DMS153 (cell line): ENCODE measurements at regions not wholly inside any gene's neighbourhood (a gene's known extent, or its start where the extent isn't known, plus 50 kb on each side); places are given as distances from the start of the nearest gene placed in this dataset.

ENCODE experiments used
- DNase-seq: peaks from one replicate; lab custom pipeline; 2025; lab: John Stamatoyannopoulos, UW

- no peak for DNase-seq
Measured at GRCh38 chr2:158905784-158906183, 62.7 kb upstream of the TANC1 start.

DNA sequence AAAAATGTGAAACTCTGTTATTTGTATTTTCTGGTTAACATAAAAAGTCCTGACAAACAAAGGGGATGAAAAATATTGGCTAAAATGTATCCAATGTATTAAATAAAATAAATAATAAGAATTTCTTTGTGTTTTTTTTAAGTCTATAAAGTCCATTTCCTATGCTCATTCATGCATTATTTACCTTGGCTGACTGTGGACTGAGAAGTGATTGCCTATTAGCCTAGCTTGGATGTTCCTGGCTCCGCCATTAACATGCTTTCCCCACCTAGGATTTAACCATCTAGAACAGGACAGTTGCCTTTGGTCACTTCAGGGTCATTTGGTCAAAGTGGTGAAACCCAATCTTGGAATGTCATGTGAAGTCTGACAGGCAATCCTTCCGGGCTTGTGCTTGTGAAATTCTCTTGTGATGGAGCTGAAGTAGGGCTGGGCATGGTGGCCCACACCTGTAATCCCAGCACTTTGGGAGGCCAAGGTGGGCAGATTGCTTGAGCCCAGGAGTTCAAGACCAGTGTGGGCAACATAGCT, 60.4 kb upstream of the TANC1 start:
- DNase-seq, result no peak

- no peak for DNase-seq
Measured at GRCh38 chr2:158912112-158912511, 56.3 kb upstream of the TANC1 start.

- no peak for DNase-seq
Measured at GRCh38 chr2:158912765-158913164, 55.7 kb upstream of the TANC1 start.

- no peak for DNase-seq
Measured at GRCh38 chr2:158914066-158914465, 54.4 kb upstream of the TANC1 start.

DNA sequence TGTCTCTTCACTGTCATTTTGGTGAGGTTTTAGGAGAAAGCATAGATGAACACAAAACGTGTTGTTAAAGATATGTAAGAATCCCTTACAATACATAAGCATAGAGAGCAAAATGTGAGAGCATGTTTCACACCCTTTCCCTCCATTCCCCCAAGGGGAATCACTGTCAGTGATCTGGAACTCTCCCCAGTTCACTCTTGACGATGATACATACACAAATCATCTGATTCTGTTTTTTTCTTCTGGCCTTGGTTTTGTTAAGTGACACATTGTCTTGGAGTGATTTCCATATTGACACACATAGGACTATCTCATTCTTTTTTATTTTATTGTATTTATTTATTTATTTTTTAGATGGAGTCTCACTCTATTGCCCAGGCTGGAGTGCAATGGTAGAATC, 53.7 kb upstream of the TANC1 start:
- no peak for DNase-seq

DNA sequence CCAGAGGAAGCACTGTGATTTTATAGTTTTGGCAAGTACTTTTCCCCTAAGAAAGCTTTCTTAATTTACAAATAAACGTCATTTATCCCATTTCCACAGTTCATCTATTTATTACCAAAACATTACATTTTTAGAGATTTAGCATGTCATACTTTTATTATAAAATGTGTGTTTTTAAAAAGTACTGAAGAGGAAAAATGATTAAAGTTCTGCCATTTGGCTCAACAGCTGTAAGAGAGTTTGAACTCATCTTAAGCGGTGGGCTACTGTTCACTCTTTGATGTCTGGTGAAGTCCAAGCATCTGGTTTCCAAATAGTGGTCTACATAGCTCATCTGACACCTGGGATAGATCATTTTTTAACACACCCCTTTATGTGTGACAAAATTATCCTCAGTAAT, 51.3 kb upstream of the TANC1 start:
- DNase-seq, result no peak

- DNase-seq, result no peak
Measured at GRCh38 chr2:158918452-158918851, 50.0 kb upstream of the TANC1 start.
